GM12878 (cell line): ENCODE measurements at regions not wholly inside any gene's neighbourhood (a gene's known extent, or its start where the extent isn't known, plus 50 kb on each side); places are given as distances from the start of the nearest gene placed in this dataset.

ENCODE experiments used
- ATAC-seq: fragments of 200-7000 bp; cut with Tn5 transposase; 3 replicates; pipeline ENCODE4 v1.9.1; 2020; ENCODE audit warnings: mild to moderate bottlenecking, moderate library complexity
- BruUV-seq: library from RNA; stranded (reverse); fragments of 400-500 nt; replicated peaks from 2 replicates; lab custom pipeline; 2021; lab: Mats Ljungman, UMichigan
- CTCF ChIA-PET: fragments of 300-600 bp; sonication (Branson Sonifier 250); formaldehyde crosslinking; extraction: SDS; loops from one replicate; lab custom pipeline; 2021; ENCODE audit warnings: inconsistent platforms; lab: Yijun Ruan, JAX
- POLR2A ChIA-PET: fragments of 350-600 bp; formaldehyde crosslinking; extraction: SDS; loops from one replicate; lab custom pipeline; 2021; ENCODE audit warnings: inconsistent platforms; lab: Charles Lee
- RAD21 ChIA-PET: fragments of 300-600 bp; sonication (Branson Sonifier 250); formaldehyde crosslinking; loops from one replicate; lab custom pipeline; 2023; ENCODE audit warnings: antibody characterized with exemption; ENCODE audit not compliant: unreplicated experiment; lab: Charles Lee
- SMC1A ChIA-PET: fragments of 300-600 bp; sonication (Branson Sonifier 250); formaldehyde crosslinking; loops from one replicate; lab custom pipeline; 2023; ENCODE audit not compliant: unreplicated experiment, uncharacterized antibody; lab: Charles Lee
- DNase-seq: peaks from one replicate; pipeline ENCODE4 v3.0.0-alpha.2; 2011; ENCODE audit warnings: low read depth, low spot score
- FAIRE-seq: peaks from 3 replicates; lab custom pipeline; 2011; peaks lifted over from hg19 to GRCh38; lab: Jason Lieb, UNC
- H2AFZ ChIP-seq: 2 replicates; pipeline ENCODE4 v1.6.0; 2011; ENCODE audit warnings: low read depth, low read length, control low read depth; ENCODE audit not compliant: control insufficient read depth
- H3K27ac ChIP-seq: 2 replicates; pipeline ENCODE4 v1.5.1; 2011; ENCODE audit warnings: control low read depth; ENCODE audit not compliant: control insufficient read depth, insufficient read depth
- H3K27me3 ChIP-seq, 2 experiments: replicated peaks in 1 of 2; 2 replicates each; pipeline versions ENCODE4 v1.6.0 to v1.6.1; 2011; ENCODE audit warnings: low read length in 1 of 2; ENCODE audit not compliant: control insufficient read depth in 2 of 2, insufficient read depth in 2 of 2
- H3K36me3 ChIP-seq, 2 experiments: 2 replicates each; pipeline ENCODE4 v1.5.1; 2011; ENCODE audit warnings: low read length in 1 of 2; ENCODE audit not compliant: control insufficient read depth in 2 of 2, insufficient read depth in 2 of 2
- H3K4me1 ChIP-seq: 2 replicates; pipeline ENCODE4 v1.6.1; 2011; ENCODE audit warnings: mild to moderate bottlenecking, low read length, moderate library complexity, mixed read lengths; ENCODE audit not compliant: control insufficient read depth, insufficient read depth
- H3K4me2 ChIP-seq: 2 replicates; pipeline ENCODE4 v1.6.0; 2011; ENCODE audit warnings: control low read depth; ENCODE audit not compliant: control insufficient read depth, insufficient read depth
- H3K4me3 ChIP-seq: fragments of 200-600 bp; sonication (generic); 2 replicates; pipeline ENCODE4 v1.5.1; 2016
- H3K79me2 ChIP-seq: 2 replicates; pipeline ENCODE4 v1.6.0; 2011; ENCODE audit warnings: low read length; ENCODE audit not compliant: control insufficient read depth, insufficient read depth
- H3K9ac ChIP-seq: 2 replicates; pipeline ENCODE4 v1.8.0; 2011; ENCODE audit warnings: low read length, control low read depth, mixed read lengths; ENCODE audit not compliant: control insufficient read depth, insufficient read depth
- H3K9me3 ChIP-seq: replicated peaks from 3 replicates; pipeline ENCODE4 v1.5.1; 2011; ENCODE audit warnings: mild to moderate bottlenecking, low read length; ENCODE audit not compliant: control insufficient read depth, insufficient read depth
- H4K20me1 ChIP-seq: 2 replicates; pipeline ENCODE4 v1.6.0; 2011; ENCODE audit not compliant: control insufficient read depth, insufficient read depth
- BCLAF1 ChIP-seq: fragments of 450-650 bp; IDR thresholded peaks from 2 replicates; pipeline ENCODE4 v1.6.1; 2017; ENCODE audit warnings: antibody characterized with exemption, mild to moderate bottlenecking, moderate library complexity
- BRCA1 ChIP-seq: IDR thresholded peaks from 2 replicates; pipeline ENCODE4 v1.6.1; 2011; ENCODE audit warnings: low read depth, low read length, improper control_type of control experiment
- IKZF2 ChIP-seq, 2 experiments: fragments of 450-650 bp; IDR thresholded peaks; 2 replicates each; pipeline ENCODE4 v1.6.1; 2017; ENCODE audit warnings: mild to moderate bottlenecking in 2 of 2, moderate library complexity in 2 of 2
- NFYA ChIP-seq: IDR thresholded peaks from 2 replicates; pipeline ENCODE4 v1.6.1; 2011; ENCODE audit warnings: low read depth, mild to moderate bottlenecking, low read length, improper control_type of control experiment, borderline replicate concordance
- PAX5 ChIP-seq: IDR thresholded peaks from 2 replicates; pipeline ENCODE4 v1.6.1; 2011; ENCODE audit warnings: low read depth, low read length, borderline replicate concordance
- PML ChIP-seq: IDR thresholded peaks from 2 replicates; pipeline ENCODE4 v1.6.1; 2012; ENCODE audit warnings: low read length, inconsistent platforms
- POU2F2 ChIP-seq: IDR thresholded peaks from 3 replicates; pipeline ENCODE4 v1.6.1; 2011; ENCODE audit warnings: low read depth, mild to moderate bottlenecking, low read length, borderline replicate concordance
- RAD21 ChIP-seq: IDR thresholded peaks from 2 replicates; pipeline ENCODE4 v1.6.1; 2011; ENCODE audit warnings: mild to moderate bottlenecking, low read depth, low read length, moderate library complexity; ENCODE audit not compliant: insufficient read depth
- STAT3 ChIP-seq: IDR thresholded peaks from 2 replicates; pipeline ENCODE4 v1.6.1; 2011; ENCODE audit warnings: low read depth, low read length, improper control_type of control experiment
- TAF1 ChIP-seq: IDR thresholded peaks from 2 replicates; pipeline ENCODE4 v1.6.1; 2011; ENCODE audit warnings: mild to moderate bottlenecking, low read depth, low read length, borderline replicate concordance
- TCF3 ChIP-seq: IDR thresholded peaks from 2 replicates; pipeline ENCODE4 v1.6.1; 2012; ENCODE audit warnings: low read depth, mild to moderate bottlenecking, low read length, borderline replicate concordance; ENCODE audit not compliant: insufficient read depth
- TCF7 ChIP-seq: IDR thresholded peaks from 2 replicates; pipeline ENCODE4 v1.6.1; 2014; ENCODE audit warnings: antibody characterized with exemption, borderline replicate concordance
- WGBS: methylation state at CpG from one replicate; pipeline ENCODE4 v1.1.6; 2016; ENCODE audit warnings: low lambda C conversion rate; ENCODE audit not compliant: insufficient replicate concordance, insufficient coverage; ENCODE audit errors: missing lambda C conversion rate; 5-methylcytosine and 5-hydroxymethylcytosine counted together
- in situ Hi-C: fragments of 300-500 bp; cut with MboI; formaldehyde crosslinking; loops from 9 replicates; pipeline ENCODE4 v1.14.3; 2018; ENCODE audit warnings: mixed read lengths
- intact Hi-C: fragments of 100-400 bp; cut with micrococcal nuclease; formaldehyde crosslinking; loops from one replicate; pipeline ENCODE4 v1.14.2; 2022; ENCODE audit not compliant: unreplicated experiment
- TF ChIP-seq, protein P1 (sequence below): fragments of 450-650 bp; IDR thresholded peaks from 2 replicates; pipeline ENCODE4 v1.6.1; 2016; ENCODE audit warnings: mild to moderate bottlenecking
- TF ChIP-seq, protein P2 (sequence below): fragments of 450-650 bp; IDR thresholded peaks from 2 replicates; pipeline ENCODE4 v1.6.1; 2017; ENCODE audit warnings: mild to moderate bottlenecking, moderate library complexity
- TF ChIP-seq, protein P3 (sequence below): IDR thresholded peaks from 2 replicates; pipeline ENCODE4 v1.6.1; 2012; ENCODE audit warnings: low read depth, low read length, improper control_type of control experiment

- TF ChIP-seq, protein P1, sequence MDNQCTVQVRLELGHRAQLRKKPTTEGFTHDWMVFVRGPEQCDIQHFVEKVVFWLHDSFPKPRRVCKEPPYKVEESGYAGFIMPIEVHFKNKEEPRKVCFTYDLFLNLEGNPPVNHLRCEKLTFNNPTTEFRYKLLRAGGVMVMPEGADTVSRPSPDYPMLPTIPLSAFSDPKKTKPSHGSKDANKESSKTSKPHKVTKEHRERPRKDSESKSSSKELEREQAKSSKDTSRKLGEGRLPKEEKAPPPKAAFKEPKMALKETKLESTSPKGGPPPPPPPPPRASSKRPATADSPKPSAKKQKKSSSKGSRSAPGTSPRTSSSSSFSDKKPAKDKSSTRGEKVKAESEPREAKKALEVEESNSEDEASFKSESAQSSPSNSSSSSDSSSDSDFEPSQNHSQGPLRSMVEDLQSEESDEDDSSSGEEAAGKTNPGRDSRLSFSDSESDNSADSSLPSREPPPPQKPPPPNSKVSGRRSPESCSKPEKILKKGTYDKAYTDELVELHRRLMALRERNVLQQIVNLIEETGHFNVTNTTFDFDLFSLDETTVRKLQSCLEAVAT, result no peak
- TF ChIP-seq BCLAF1, result no peak
- no peak for TF ChIP-seq PML
Observed at GRCh38 chr9:91127653-91128052, 234.1 kb downstream of the AUH start (continued).

GRCh38 chr9:91130796-91131318, 230.9 kb downstream of the AUH start:
- ChIA-PET RAD21 (no interaction called here), POLR2A (no interaction called here), SMC1A (interaction anchor here (0.7 to 1.1 kb wide), 3 partner anchors 9 to 276 kb away, joined by 3 to 5 read pairs (median 4); no protein-coding TSS in a partner anchor), CTCF (no interaction called here)
- in situ Hi-C loops (no loop called here), intact Hi-C loops (no loop called here)
- Histone ChIP-seq H3K4me1 (no peaks in the 10 kb centered on the region), H3K4me3 (no peak overlapping the region), H3K27ac (no peak overlapping the region), H3K4me2 (no peak overlapping the region), H2AFZ (no peak overlapping the region), H4K20me1 (no peaks in the 10 kb centered on the region), H3K27me3 (no peaks in the 10 kb centered on the region; a peak in 1 of 4 replicates), H3K9ac (no peak overlapping the region), H3K9me3 (no peaks in the 10 kb centered on the region), H3K79me2 (no peaks in the 10 kb centered on the region), H3K36me3 (no peaks in the 10 kb centered on the region)
- DNase-seq (no peak), FAIRE-seq (no peak), ATAC-seq (no peak)
- BruUV-seq, result no TSS peak
- whole genome bisulfite sequencing, result 14% methylated on average over 2 of the region's 2 CpGs
- no peak for TF ChIP-seq BRCA1
- TF ChIP-seq, protein P2, sequence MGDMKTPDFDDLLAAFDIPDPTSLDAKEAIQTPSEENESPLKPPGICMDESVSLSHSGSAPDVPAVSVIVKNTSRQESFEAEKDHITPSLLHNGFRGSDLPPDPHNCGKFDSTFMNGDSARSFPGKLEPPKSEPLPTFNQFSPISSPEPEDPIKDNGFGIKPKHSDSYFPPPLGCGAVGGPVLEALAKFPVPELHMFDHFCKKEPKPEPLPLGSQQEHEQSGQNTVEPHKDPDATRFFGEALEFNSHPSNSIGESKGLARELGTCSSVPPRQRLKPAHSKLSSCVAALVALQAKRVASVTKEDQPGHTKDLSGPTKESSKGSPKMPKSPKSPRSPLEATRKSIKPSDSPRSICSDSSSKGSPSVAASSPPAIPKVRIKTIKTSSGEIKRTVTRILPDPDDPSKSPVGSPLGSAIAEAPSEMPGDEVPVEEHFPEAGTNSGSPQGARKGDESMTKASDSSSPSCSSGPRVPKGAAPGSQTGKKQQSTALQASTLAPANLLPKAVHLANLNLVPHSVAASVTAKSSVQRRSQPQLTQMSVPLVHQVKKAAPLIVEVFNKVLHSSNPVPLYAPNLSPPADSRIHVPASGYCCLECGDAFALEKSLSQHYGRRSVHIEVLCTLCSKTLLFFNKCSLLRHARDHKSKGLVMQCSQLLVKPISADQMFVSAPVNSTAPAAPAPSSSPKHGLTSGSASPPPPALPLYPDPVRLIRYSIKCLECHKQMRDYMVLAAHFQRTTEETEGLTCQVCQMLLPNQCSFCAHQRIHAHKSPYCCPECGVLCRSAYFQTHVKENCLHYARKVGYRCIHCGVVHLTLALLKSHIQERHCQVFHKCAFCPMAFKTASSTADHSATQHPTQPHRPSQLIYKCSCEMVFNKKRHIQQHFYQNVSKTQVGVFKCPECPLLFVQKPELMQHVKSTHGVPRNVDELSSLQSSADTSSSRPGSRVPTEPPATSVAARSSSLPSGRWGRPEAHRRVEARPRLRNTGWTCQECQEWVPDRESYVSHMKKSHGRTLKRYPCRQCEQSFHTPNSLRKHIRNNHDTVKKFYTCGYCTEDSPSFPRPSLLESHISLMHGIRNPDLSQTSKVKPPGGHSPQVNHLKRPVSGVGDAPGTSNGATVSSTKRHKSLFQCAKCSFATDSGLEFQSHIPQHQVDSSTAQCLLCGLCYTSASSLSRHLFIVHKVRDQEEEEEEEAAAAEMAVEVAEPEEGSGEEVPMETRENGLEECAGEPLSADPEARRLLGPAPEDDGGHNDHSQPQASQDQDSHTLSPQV, result no peak
- TF ChIP-seq IKZF2 (IDR thresholded peaks at IDR 0.05), result no peak
- TF ChIP-seq RAD21, result no peak
- TF ChIP-seq TAF1, result no peak
- TF ChIP-seq NFYA, result no peak
- TF ChIP-seq PAX5, result no peak
- no peak for TF ChIP-seq TCF3
- TF ChIP-seq STAT3, result no peak
- TF ChIP-seq POU2F2, result no peak
- TF ChIP-seq TCF7, result no peak
- TF ChIP-seq, protein P3, sequence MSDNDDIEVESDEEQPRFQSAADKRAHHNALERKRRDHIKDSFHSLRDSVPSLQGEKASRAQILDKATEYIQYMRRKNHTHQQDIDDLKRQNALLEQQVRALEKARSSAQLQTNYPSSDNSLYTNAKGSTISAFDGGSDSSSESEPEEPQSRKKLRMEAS, result no peak
